ENCODE measurements at regions not wholly inside any gene's neighbourhood (a gene's known extent, or its start where the extent isn't known, plus 50 kb on each side); places are given as distances from the start of the nearest gene placed in this dataset.

DNA sequence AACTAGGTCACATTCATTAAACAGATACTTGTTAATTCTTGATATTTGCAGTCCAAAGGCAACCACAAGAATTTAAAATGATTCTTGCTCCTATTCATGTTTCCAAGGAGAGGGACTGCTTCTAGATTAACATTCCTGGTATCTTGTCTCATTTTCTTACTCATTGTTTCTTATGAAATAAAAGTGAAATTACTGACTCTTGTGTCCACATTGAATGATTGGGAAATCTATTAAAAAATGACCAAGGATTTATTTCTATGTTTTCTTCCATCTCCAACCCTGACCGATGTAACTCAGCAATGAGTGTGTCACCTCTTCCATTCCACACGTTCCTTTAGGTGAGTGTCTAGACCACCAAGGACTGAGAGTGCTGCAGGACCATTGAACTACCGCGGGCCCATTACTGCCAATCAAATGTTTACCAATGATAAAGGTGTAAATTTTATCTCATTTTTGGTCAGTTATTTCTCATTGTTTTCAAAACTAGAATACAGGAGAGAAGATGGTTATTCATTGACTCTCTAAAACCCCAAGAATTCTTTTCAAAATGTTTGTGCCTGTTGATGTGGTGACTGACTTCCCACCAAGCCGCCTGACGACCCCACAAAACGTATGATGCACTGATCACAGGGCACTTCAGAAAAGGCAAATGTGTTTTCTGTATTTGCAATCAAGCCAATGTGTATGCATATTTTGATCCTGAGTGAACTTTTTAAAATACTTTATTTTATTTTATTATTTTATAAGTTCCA is 414.6 kb upstream of the PTBP2 start:
- intact Hi-C loops (cut with DNase I) = no loop called here
- Histone ChIP-seq H3K27ac (no peak overlapping the region), H3K27me3 (no peaks in the 10 kb centered on the region), H3K9me3 (no peaks in the 10 kb centered on the region), H3K4me1 (ENCODE audit: insufficient read depth) (no peaks in the 10 kb centered on the region), H3K36me3 (no peaks in the 10 kb centered on the region), H3K4me3 (no peak overlapping the region)
- 64 to 73% (median 72%) methylated on average over 7 of the region's 7 CpGs for WGBS, 3 donors
- TF ChIP-seq EP300 (IDR thresholded peaks at IDR 0.05) = no peak
- TF ChIP-seq, protein P1, sequence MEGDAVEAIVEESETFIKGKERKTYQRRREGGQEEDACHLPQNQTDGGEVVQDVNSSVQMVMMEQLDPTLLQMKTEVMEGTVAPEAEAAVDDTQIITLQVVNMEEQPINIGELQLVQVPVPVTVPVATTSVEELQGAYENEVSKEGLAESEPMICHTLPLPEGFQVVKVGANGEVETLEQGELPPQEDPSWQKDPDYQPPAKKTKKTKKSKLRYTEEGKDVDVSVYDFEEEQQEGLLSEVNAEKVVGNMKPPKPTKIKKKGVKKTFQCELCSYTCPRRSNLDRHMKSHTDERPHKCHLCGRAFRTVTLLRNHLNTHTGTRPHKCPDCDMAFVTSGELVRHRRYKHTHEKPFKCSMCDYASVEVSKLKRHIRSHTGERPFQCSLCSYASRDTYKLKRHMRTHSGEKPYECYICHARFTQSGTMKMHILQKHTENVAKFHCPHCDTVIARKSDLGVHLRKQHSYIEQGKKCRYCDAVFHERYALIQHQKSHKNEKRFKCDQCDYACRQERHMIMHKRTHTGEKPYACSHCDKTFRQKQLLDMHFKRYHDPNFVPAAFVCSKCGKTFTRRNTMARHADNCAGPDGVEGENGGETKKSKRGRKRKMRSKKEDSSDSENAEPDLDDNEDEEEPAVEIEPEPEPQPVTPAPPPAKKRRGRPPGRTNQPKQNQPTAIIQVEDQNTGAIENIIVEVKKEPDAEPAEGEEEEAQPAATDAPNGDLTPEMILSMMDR (IDR thresholded peaks at IDR 0.05) = no peak
- no peak for TF ChIP-seq POLR2A (IDR thresholded peaks at IDR 0.05)
- no peak for DNase-seq

DNA sequence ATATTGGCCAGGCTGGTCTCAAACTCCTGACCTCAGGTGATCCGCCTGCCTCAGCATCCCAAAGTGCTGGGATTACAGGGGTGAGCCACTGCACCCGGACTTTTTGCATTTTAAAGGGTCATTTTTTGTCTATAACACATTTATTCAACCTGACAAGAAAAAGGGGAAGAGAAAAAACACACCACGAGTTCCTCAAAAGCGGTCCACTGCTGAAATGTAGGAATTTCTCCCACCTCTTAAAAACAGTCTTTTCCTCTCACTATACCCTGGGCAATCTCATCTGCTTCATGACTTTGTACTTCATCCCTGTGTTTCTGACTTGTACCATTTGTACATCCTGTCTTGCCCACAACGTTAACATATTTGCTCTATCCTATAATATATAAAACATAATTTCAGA is 413.3 kb upstream of the PTBP2 start:
- H3K27ac ChIP-seq = no peak overlapping the region
- H3K9me3 ChIP-seq = no peaks in the 10 kb centered on the region
- TF ChIP-seq, protein P1 (IDR thresholded peaks at IDR 0.05) = no peak
- TF ChIP-seq EP300 (IDR thresholded peaks at IDR 0.05) (no peak), POLR2A (IDR thresholded peaks at IDR 0.05) (no peak)
- 84 to 88% (median 86%) methylated on average over 5 of the region's 5 CpGs for WGBS, 3 donors
- no peaks in the 10 kb centered on the region for H3K36me3 ChIP-seq
- intact Hi-C loops (cut with DNase I) = no loop called here
- H3K4me1 ChIP-seq (ENCODE audit: insufficient read depth) = no peaks in the 10 kb centered on the region
- no peak overlapping the region for H3K4me3 ChIP-seq
- no peaks in the 10 kb centered on the region for H3K27me3 ChIP-seq
- DNase-seq = no peak

DNA sequence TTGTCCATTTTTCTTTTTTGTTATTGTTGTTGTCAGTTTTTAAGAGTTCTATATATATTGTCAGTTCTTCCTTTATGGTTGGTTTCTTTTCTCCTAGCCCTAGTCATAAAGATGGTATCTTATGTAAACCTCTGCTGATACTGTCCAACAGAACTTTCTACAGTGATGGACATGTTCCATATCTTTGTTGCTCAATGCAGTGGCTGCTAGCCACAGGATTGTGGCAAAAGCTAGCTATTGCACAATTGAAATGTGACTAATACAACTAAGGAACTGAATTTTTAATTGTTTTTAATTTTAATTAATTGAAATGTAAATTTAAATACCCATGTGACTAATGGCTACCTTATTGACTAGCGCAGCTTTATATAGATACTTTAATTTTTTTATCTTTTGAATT is 411.8 kb upstream of the PTBP2 start:
- Histone ChIP-seq H3K27me3 (no peaks in the 10 kb centered on the region), H3K27ac (no peak overlapping the region), H3K9me3 (no peaks in the 10 kb centered on the region), H3K4me1 (ENCODE audit: insufficient read depth) (no peaks in the 10 kb centered on the region), H3K4me3 (no peak overlapping the region), H3K36me3 (no peaks in the 10 kb centered on the region)
- WGBS, 3 donors = 91 to 97% (median 96%) methylated on average over 1 of the region's 1 CpG
- intact Hi-C loops (cut with DNase I) = no loop called here
- no peak for DNase-seq
- TF ChIP-seq EP300 (IDR thresholded peaks at IDR 0.05) (no peak), POLR2A (IDR thresholded peaks at IDR 0.05) (no peak)
- TF ChIP-seq, protein P1 (IDR thresholded peaks at IDR 0.05) = no peak

GRCh38 chr1:96313216-96313615 is 408.4 kb upstream of the PTBP2 start:
- Histone ChIP-seq H3K9me3 (no peaks in the 10 kb centered on the region), H3K4me3 (no peak overlapping the region), H3K27ac (no peak overlapping the region), H3K4me1 (ENCODE audit: insufficient read depth) (no peaks in the 10 kb centered on the region), H3K36me3 (no peaks in the 10 kb centered on the region), H3K27me3 (no peaks in the 10 kb centered on the region)
- intact Hi-C loops (cut with DNase I) = no loop called here
- DNase-seq = no peak
- 87 to 89% (median 89%) methylated on average over 1 of the region's 1 CpG for WGBS, 3 donors
- no peak for TF ChIP-seq POLR2A (IDR thresholded peaks at IDR 0.05)
- TF ChIP-seq, protein P1 (IDR thresholded peaks at IDR 0.05) = no peak
